ENCODE measurements at regions not wholly inside any gene's neighbourhood (a gene's known extent, or its start where the extent isn't known, plus 50 kb on each side); places are given as distances from the start of the nearest gene placed in this dataset.
"Not testable (repeated sequence)": the region's sequence is repeated elsewhere in the genome, so short reads cannot be mapped to it uniquely, and the experiment has no call there.

GRCh38 chr5:74452856-74453255 lies 187.7 kb downstream of the ENC1 start:
- no peak for DNase-seq (ENCODE audit: low read depth)
- H3K36me3 ChIP-seq (ENCODE audit: control insufficient read depth, insufficient read depth, low read length) = no peaks in the 10 kb centered on the region
- TF ChIP-seq, protein P1, sequence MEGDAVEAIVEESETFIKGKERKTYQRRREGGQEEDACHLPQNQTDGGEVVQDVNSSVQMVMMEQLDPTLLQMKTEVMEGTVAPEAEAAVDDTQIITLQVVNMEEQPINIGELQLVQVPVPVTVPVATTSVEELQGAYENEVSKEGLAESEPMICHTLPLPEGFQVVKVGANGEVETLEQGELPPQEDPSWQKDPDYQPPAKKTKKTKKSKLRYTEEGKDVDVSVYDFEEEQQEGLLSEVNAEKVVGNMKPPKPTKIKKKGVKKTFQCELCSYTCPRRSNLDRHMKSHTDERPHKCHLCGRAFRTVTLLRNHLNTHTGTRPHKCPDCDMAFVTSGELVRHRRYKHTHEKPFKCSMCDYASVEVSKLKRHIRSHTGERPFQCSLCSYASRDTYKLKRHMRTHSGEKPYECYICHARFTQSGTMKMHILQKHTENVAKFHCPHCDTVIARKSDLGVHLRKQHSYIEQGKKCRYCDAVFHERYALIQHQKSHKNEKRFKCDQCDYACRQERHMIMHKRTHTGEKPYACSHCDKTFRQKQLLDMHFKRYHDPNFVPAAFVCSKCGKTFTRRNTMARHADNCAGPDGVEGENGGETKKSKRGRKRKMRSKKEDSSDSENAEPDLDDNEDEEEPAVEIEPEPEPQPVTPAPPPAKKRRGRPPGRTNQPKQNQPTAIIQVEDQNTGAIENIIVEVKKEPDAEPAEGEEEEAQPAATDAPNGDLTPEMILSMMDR (IDR thresholded peaks at IDR 0.05; ENCODE audit: insufficient read depth, low read length, poor library complexity, severe bottlenecking) = no peak
- no peaks in the 10 kb centered on the region for H3K27me3 ChIP-seq (ENCODE audit: control insufficient read depth, insufficient read depth, low read length)
- H3K4me3 ChIP-seq (ENCODE audit: low read depth, low read length) = no peak overlapping the region

GRCh38 chr5:74450095-74450494 lies 190.4 kb downstream of the ENC1 start:
- Histone ChIP-seq H3K27me3 (ENCODE audit: control insufficient read depth, insufficient read depth, low read length) (no peaks in the 10 kb centered on the region), H3K36me3 (ENCODE audit: control insufficient read depth, insufficient read depth, low read length) (no peaks in the 10 kb centered on the region), H3K4me3 (ENCODE audit: low read depth, low read length) (no peak overlapping the region)
- TF ChIP-seq, protein P1 (IDR thresholded peaks at IDR 0.05; ENCODE audit: insufficient read depth, low read length, poor library complexity, severe bottlenecking) = no peak
- no peak for DNase-seq (ENCODE audit: low read depth)

DNA sequence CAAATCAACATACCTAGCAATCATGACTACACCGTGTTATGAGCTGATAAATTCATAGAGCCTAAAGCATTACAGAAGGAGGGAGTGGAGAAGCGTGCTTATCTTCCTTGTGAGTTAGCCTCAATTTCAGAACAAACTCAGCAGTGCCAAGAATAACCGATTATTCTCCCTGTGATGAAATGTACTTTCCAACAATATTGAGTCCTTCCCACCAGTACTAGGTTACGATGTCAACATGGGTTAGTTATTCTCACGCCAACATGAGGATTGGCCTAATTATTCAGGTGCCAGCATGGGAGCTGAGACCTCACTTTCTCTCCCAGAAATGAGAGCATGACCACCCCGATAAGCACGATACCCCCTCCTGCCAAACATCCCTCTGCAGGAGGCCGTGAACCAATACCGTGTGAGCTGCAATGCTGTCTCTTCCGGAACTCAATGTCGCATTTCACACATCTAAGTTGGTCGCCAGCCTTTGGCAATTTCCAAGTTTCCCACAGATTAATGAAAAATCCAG lies 193.7 kb downstream of the ENC1 start:
- DNase-seq (ENCODE audit: low read depth) = no peak
- Histone ChIP-seq H3K27me3 (ENCODE audit: control insufficient read depth, insufficient read depth, low read length) (no peaks in the 10 kb centered on the region), H3K36me3 (ENCODE audit: control insufficient read depth, insufficient read depth, low read length) (no peaks in the 10 kb centered on the region), H3K4me3 (ENCODE audit: low read depth, low read length) (no peak overlapping the region)
- TF ChIP-seq, protein P1 (IDR thresholded peaks at IDR 0.05; ENCODE audit: insufficient read depth, low read length, poor library complexity, severe bottlenecking) = no peak

DNA sequence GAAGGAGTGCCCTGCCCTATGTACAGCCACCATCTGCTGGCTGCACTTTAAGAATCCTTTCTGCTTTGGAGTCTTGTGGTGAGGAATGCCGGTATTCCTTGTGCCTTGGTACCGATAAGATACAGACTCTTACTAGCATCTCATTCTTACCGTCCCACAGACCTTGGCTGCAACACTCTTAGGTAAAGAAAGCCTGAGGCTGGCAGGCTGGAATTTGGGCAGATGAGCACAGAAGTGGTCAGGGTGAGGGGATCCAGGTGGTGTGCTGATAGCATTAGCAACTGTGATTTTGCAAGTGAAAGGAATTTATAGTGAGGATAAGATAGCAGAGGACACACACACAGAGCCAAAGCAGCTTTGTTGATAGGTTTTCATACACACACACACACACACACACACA lies 198.1 kb downstream of the ENC1 start:
- H3K4me3 ChIP-seq (ENCODE audit: low read depth, low read length) = no peak overlapping the region
- TF ChIP-seq, protein P1 (IDR thresholded peaks at IDR 0.05; ENCODE audit: insufficient read depth, low read length, poor library complexity, severe bottlenecking) = no peak
- H3K36me3 ChIP-seq (ENCODE audit: control insufficient read depth, insufficient read depth, low read length) = no peaks in the 10 kb centered on the region
- no peaks in the 10 kb centered on the region for H3K27me3 ChIP-seq (ENCODE audit: control insufficient read depth, insufficient read depth, low read length)
- DNase-seq (ENCODE audit: low read depth) = no peak

DNA sequence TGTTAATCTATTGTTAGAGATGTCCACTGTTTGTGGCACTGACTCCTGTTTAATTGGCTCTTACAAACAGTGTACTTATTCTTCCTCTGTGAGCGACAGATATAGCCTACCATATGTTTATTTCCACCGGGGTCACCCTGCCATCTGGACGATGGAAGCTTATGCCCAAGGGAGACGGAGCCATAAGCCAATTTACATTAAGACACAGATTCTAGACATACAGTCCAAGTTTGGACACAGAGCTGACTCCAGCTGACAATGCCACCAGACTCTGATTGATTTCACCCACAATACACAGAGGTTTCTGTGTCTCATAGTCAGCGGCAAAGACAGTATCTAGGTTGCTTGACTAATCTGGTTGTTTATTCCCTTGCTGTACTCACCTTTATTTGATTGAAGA lies 198.9 kb downstream of the ENC1 start:
- Histone ChIP-seq H3K27me3 (ENCODE audit: control insufficient read depth, insufficient read depth, low read length) (no peaks in the 10 kb centered on the region), H3K36me3 (ENCODE audit: control insufficient read depth, insufficient read depth, low read length) (no peaks in the 10 kb centered on the region), H3K4me3 (ENCODE audit: low read depth, low read length) (no peak overlapping the region)
- TF ChIP-seq, protein P1 (IDR thresholded peaks at IDR 0.05; ENCODE audit: insufficient read depth, low read length, poor library complexity, severe bottlenecking) = no peak
- no peak for DNase-seq (ENCODE audit: low read depth)

DNA sequence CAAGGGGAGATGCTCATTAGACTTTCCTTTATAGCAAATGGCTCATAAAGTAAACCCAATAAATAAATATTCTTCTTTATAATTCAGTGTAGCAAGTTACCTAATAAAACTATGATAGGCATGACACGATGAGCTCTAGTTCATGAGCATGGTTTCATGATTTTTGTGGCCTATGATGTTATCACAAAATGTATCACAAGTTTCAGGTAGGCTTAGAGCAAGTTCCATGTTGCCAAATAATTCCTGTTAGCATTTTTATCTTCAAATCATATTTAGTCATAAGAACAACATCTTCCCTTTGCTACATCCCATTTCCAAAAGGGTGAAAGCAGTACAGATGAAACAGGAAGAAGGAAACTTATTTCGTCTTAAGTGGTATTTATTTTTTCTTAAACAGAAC lies 200.2 kb downstream of the ENC1 start:
- Histone ChIP-seq H3K36me3 (ENCODE audit: control insufficient read depth, insufficient read depth, low read length) (no peaks in the 10 kb centered on the region), H3K4me3 (ENCODE audit: low read depth, low read length) (no peak overlapping the region), H3K27me3 (ENCODE audit: control insufficient read depth, insufficient read depth, low read length) (no peaks in the 10 kb centered on the region)
- DNase-seq (ENCODE audit: low read depth) = no peak
- TF ChIP-seq, protein P1 (IDR thresholded peaks at IDR 0.05; ENCODE audit: insufficient read depth, low read length, poor library complexity, severe bottlenecking) = no peak

DNA sequence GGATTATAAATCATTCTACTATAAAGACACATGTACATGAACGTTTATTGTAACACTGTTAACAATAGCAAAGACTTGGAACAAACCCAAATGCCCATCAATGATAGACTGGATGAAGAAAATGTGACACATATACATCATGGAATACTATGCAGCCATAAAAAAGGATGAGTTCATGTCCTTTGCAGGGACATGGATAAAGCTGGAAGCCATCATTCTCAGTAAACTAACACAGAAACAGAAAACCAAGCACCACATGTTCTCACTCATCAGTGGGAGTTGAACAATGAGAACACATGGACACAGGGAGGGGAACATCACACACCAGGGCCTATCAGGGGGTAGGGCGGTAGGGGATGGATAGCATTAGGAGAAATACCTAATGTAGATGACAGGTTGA lies 202.7 kb downstream of the ENC1 start:
- not testable (repeated sequence) for DNase-seq (ENCODE audit: low read depth); H3K4me3 ChIP-seq (ENCODE audit: low read depth, low read length); H3K36me3 ChIP-seq (ENCODE audit: control insufficient read depth, insufficient read depth, low read length); H3K27me3 ChIP-seq (ENCODE audit: control insufficient read depth, insufficient read depth, low read length)
